GM19372 (cell line): ENCODE measurements at regions not wholly inside any gene's neighbourhood (a gene's known extent, or its start where the extent isn't known, plus 50 kb on each side); places are given as distances from the start of the nearest gene placed in this dataset.
"Not testable (repeated sequence)": the region's sequence is repeated elsewhere in the genome, so short reads cannot be mapped to it uniquely, and the experiment has no call there.

ENCODE experiments used
- ATAC-seq: cut with Tn5 transposase; IDR thresholded peaks from one replicate; pipeline ENCODE4 v1.9.1; 2021; ENCODE audit warnings: mild to moderate bottlenecking, low read depth, moderate library complexity; ENCODE audit not compliant: unreplicated experiment

DNA sequence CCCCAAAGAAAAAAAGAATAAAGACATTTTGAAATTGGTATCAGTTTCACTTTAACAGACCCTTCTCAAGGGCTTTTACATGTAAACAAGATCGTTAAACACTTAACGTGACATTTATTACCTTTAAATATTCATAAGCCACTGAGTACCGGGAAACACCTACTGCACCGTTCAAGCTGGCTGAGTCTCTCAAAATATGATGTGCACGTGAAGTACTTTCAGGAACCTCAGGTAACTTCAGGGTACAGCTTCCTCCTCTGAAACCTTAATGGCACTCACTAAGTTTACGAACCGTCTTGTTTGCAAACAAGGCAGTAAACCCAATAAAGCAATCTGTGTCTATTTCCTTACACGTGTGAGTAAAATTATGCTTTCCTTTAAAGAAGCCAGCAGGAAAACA lies 105.5 kb upstream of the TENM4 start:
- ATAC-seq: no peak

DNA sequence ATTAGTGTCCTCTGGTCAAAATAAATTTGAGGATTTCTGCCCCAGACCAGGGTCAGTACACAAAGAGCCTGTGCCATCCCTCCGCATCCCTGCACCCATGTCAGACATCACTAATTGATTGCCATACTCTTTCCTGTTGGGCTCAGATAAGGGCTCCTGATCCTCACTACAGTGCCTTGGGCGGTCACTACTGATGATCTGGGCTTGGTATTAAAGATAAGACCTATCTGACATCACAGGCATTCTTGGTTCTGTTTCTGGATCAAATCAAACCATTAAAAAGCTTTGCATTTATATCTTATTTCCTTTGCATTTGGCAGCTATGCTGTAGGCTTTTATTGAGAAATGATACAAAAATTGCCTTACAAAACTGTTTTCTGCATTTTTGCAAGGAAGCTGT lies 103.5 kb upstream of the TENM4 start:
- no peak for ATAC-seq

DNA sequence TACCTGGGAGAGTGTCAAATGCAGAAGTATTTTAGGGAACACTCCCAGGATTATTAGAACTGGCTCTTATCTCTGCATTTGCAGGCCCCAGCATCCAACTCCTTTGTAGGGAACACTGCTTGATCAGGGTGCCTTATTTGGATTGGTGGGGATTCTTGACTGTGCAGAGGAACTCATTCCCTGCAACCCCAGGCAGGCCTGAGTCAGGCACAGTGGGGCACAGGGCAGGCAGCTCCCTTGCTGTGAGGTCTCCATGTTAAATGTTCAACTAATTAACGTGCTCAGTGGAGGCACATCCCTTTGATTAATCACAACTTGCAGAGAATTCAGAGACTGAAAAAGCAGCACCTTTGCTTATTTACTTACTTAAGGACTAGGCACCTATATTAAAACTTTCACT lies 102.3 kb upstream of the TENM4 start:
- no peak for ATAC-seq

DNA sequence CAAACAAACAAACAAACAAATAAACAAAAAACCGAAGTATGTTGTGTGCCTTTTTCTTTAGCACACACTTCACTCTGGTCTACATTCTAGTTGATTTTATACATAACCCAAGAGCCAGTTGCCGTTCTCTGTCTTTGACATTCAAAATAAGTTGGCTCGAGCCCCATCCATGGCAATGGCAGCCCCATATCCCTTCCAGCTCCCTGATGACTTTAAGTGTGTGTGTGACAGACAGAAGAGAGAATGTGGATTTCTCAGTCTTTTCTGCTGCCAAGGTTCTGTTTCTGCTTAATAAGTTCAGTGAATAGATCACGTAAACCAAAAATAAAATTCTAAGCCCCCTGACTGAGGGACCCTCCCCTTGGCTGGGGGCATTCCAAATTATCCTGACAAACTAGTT lies 100.6 kb upstream of the TENM4 start:
- ATAC-seq: no peak

DNA sequence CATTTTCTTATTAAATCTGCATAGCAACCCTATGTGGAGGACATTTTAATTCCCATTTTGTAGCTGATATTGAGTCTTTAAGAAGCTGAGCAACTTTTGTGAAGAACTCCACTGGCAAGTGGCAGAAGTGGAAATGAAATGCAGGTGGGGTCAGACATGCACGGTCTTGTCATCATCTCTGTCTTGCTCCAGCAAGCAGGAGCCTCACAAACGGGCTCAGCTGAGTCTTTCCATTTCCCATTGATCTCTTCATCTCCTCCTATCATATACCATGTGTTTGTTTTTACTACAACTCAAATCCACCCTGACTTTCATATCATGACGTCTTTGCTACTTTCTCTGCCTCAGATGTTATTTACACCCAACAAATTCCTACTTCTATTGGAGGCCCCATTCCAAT lies 97.9 kb upstream of the TENM4 start:
- ATAC-seq: no peak

DNA sequence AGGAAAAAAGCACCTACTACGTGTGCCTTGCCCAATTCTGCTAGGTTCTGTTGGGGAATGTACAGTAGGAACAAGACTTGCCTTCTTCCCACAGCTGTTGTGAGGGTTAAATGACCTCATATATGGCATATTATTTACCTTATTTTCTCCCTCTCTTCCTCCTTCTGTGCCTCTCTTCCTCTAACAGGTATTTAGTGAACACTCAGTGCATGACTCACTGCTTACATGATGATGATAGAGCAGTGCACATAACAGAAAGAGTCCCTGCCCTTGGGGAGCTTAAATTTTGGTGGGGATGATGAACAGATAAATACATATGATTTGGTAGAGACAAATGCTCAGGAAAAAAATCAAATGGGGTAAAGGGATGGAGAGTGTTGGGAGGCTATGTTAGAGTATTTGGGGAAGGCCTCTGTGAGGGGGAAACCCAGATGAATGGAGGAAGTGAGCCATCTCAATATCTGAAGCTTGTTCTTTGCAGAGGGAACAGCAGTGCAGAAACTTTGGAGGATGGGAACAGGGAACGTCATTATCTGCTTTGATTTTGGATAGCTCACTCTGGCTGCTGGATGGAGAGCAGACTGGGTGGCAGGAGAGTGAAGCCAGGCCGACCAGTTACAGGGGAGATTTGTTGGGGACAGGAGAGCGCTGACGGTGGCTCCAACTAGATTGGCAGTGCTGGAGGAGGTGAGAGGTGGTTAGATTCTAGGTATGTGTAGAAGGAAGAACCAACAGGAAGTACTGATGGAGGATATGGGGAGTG lies 95.5 kb upstream of the TENM4 start:
- ATAC-seq: no peak

DNA sequence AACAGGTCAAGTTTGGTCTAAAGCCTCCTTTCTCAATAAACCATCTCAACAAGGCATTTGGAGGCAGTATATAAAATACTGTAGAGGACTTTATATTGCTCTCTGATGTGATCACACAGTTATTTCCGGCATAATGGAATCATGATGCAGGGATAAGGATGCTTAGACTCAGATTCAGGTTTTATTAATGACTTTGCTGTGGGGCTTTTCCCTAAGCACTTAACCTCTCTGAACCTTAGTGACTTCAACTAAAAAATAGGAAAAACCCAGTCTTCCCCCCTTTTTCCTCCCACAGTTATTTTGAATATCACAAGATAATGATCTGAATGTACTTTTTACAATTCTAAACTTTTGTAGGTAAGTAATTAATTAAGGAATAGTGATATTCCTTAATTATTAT lies 94.8 kb upstream of the TENM4 start:
- no peak for ATAC-seq

DNA sequence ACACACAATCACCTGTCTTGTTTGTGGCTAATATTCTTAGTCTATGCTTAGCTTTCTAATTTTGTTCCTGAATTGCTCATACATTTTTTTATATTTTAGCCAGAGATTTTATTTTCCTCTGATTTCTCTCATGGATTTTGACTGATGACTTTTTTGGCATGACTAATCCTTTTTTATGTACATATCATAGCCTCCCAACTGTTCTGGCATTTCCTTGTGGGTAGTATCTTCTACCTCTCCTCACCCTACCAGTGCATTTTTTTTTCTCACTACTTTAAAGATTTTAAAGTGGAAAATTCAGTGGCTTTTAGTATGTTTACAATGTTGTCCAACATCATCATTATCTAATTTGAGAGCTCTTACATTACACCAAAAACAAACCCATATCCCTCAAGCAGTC lies 84.4 kb upstream of the TENM4 start:
- no peak for ATAC-seq

DNA sequence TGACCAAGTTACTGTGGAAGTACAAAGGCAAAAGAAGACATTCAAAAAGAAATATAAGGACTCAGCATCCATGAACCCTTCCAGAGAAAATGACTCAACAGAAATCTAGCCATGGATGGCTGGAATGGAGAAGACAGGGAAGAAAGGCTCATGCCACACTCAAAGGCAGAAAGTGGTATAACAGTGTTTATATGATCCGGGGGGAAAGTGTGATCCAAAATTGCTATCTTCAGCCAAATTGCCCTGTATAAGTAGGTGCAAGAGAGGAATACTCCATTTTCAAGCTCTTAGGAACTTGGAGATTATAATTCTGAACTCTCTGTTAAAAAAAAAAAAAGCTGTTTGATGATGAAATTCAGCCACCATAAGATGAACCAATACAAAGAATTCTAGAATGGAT lies 81.8 kb upstream of the TENM4 start:
- no peak for ATAC-seq

DNA sequence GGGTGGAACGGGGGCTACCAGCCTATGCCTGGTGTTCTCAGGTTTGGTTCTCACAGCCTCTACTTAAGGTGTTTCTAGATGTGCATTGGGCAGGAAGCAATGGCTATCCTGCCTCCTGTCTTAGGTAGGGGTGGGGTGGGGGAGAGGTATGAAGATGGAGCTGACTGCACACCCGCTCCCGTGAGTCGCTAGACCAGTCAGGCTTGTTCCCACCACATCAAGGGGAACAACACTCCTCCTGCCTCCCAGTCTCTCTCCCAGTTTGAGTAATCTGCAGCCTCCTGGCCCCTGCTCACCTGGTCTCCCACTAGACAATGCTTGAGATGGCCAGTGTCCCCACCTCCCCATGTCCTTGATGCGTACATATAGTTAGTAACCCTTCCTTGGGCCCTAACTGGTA lies 79.3 kb upstream of the TENM4 start:
- ATAC-seq: no peak

DNA sequence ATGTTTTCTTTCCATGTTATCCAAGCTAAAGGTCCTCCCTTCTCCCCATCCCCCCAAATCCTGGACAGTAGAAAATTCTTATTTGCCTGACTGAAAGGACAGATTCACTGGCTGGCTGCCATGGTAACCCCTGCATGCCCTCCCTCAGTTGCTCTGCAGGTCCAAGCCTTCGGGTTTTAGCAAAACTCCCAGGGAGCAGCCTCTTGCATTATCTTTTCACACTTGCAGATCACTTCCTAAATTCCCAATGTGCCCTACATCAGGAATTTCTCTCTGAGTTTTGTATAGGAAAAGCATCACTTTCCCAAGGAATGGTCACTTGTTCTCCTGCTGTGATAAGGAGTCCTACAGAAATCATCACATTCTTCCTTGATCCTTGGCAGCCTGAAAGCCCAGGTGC lies 75.0 kb upstream of the TENM4 start:
- no peak for ATAC-seq

DNA sequence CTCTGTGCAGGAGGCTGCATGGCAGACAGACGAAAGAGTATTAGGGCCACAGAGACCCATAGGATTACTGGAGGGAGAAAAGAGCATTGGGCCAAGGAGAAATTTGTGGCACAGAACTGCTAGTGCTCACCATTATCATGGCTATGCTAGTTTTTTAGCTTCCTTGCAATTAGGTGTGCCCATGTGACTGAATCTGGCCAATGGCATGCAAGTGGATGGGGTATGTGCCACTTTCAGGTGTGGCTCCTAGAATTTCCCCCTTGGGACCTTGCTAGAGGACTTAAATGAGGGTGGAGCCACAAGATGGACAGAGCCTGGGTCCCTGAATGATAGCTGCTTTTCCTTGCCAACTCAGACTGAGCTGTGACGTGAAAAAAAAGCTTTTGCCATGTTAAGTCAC lies 73.9 kb upstream of the TENM4 start:
- no peak for ATAC-seq

DNA sequence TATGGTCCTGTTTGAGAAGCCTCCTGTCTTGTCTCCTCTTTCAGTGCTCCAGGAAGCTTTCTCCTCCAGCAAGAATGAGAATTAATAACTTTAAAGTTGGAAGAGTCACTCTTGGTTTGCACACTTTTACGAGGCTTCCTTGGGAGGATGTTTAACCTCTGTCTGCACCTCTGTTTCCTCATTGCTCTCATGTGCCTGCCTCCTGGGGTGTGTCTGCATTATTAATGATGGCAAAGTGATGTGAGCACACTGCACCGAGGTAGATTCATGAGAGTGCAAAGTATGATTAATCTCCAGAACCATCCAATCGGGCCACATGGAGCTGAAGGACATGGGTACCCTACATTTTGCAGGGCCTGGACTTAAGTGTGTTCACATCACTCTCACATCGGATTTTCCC lies 73.5 kb upstream of the TENM4 start:
- no peak for ATAC-seq

DNA sequence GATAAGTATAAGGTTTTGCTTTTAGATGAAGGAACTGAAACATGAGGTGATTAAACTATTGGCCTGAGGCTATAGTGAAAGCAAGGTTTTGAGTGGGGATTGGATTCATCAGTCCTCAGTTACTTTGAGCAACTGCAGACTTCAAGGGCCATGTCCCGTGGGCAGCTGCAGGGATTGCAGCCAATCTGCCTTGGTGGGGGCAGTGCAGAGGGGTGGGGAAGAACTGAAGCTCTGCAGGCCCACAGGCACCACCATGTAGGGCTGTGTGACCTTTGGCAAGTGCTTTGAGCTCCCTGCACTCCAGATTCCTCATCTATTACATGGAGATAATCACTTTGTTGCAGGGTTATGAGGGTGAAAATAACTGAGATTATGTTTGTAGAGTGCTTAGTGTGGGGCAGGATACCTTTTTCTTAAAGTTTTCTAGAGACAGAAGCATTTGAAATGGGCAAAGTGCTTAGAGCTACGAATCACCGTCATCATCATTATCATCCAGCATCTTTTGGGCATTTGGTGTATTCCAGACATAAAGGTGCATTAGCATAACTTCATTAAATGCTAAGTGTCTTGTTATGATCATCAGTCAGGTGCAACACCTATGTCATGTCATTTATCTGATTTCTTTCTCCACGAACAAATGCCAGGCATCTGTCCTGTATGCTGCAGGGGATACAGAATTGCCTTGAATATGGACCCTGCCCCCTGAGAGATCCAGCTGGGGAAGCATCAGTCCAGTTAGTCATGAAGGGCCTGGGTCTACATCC lies 72.1 kb upstream of the TENM4 start:
- ATAC-seq: no peak

DNA sequence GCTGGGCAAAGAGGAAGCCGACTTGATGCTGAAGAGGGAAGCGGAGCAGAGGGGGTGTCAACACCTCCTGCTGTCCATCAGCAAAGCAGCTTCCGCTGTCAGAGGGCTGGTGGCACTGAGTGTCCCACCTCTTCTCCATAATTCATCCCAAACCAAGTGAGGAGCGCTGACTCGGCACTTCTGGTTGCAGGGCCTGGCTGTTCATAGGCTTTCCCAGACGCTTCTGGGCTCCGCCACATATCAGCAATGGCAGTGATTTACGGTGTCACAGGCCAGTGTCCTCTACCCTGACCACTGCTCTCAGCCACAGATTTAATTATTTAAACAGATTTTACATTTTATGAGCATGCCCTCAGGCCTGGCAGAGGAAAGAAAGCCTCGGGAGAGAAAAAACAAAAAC lies 70.1 kb upstream of the TENM4 start:
- no peak for ATAC-seq

DNA sequence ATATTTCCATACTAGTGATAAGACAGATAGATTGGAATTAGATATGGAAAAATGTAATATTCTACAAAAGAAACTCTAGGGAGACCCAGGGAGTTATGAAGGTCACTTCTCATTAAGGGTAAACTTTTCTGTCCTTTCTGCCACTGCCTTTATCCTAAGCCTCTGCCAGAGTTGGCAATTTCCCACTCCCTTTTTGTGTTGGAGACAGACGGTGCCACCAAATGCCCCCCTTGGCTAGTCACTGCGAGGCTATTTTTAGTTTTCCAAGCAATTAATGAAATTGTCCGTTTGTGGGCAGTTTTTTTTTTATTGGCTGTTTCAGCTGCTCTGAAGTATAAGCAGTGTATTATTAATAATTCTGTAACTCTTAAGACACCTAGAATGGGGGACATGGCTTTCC lies 67.6 kb upstream of the TENM4 start:
- no peak for ATAC-seq

DNA sequence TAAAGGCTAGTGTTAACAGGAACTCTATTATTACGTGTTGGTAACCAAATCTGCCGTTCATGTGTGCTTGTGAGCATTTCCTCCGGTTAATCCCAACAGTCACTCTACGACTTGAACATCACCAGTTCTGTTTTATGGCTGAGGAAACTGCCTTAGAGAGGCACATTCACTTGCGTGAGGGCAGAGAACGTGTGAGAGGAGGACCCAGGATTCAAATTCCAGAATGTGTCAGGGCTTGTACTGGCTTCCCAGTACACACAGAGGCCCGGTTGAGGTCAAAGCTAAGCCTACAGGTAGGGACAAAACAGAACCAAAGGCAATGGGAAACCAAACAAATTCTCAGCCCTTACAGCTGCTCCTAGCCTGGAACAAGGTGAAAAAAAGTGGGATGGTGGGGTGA lies 66.9 kb upstream of the TENM4 start:
- ATAC-seq: no peak

DNA sequence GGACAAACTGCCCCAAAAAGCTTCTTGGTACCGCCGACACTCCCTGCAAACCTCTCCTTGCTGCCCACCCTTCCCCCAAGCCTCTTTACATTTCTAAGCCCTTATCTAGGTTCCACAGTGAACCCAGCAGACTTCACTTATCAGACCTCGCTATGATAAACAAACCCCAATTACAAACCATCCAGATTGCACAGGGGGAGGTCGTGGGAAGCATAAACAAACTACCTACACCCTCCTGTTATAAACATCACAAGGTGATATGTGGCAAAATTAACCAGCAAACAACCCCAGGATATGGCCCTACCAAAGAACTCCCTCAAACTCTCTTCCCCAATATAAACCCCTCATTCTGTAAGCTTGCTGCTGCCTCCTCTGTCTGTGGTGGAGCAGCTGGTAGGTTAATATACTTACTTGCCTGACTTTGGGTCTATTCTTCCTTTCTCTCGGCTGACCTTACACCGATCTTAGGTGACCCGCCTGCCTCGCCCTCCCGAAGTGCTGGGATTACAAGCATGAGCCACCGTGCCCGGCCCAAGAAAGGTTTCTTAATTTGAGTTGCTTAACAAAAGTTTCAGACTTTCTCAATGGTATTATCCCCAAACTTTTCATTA lies 66.0 kb upstream of the TENM4 start:
- ATAC-seq: no peak

DNA sequence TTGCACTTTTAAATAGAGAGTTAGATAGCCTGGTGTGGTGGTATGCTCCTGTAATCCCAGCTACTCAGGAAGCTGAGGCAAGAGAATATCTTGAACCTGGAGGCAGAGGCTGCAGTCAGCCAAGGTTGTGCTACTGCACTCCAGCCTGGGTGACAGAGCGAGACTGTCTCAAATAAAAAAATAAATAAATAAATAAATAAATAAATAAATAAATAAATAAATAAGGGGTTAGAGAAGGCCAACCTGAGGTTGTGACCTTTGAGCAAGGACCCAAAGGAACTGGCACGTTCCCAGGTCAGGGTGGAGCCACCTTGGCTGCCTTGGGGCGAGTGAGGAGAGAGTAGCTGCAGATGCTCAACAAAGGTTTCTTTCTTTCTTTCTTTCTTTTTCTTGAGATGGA lies 65.3 kb upstream of the TENM4 start:
- no peak for ATAC-seq

DNA sequence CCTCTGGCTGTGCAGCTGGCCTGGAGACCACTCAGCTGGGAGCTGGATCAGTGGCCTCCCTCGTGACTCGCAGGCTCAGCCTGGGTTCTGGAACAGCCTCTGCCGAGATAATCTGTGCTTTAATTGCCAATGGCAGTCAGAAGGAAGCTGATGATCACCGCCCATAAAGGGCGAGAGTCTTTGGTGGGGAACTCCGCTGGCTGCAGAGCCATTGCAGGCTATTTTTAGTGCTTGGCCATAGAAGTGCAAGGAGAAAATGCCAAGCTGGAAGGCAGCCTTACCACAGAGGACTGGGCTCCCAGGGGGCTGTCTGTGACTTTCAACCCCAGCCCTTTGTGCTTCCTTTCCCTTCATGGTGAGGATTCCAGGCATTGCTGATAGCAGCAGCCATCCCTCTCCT lies 62.2 kb upstream of the TENM4 start:
- ATAC-seq: no peak

DNA sequence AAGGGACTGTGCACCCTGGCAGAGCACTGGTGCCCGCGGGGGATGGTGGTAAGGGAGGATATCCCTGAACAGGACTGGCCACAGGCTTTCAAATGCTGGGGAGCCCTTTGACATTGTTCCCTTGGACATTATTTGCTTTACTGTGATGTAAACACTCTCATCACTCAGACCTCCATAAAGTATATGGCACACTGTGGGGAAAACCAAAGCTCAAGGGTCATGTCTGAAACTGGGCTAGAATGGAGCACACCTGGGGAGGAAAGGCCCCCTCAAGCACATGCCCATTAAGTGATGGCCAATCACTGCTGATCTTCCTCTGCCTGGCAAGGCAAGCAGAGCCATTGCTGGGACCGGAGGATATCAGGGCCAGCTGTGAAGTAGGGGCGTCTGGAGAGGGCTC lies 60.9 kb upstream of the TENM4 start:
- no peak for ATAC-seq

DNA sequence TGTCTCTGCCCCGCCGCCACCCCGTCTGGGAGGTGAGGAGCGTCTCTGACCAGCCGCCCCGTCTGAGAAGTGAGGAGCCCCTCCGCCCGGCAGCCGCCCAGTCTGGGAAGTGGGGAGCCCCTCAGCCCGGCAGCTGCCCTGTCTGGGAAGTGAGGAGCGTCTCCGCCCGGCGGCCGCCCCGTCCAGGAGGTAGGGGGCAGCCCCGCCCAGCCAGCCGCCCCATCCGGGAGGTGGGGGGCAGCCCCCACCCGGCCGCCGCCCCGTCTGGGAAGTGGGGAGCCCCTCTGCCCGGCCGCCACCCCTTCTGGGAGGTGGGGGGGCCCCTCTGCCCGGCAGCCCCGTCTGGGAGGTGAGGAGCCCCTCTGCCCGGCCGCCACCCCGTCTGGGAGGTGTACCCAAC lies 59.1 kb upstream of the TENM4 start:
- ATAC-seq: not testable (repeated sequence)
